HG03571 (cell line): ENCODE measurements at regions not wholly inside any gene's neighbourhood (a gene's known extent, or its start where the extent isn't known, plus 50 kb on each side); places are given as distances from the start of the nearest gene placed in this dataset.

ENCODE experiments used
- ATAC-seq: cut with Tn5 transposase; IDR thresholded peaks from one replicate; pipeline ENCODE4 v1.9.1; 2021; ENCODE audit not compliant: unreplicated experiment

- ATAC-seq = no peak
These were observed 476.1 kb upstream of the SOX5 start for GRCh38 chr12:24425601-24425970.

GRCh38 chr12:24424889-24425600, 475.6 kb upstream of the SOX5 start:
- ATAC-seq = no peak

GRCh38 chr12:24424376-24424775, 474.9 kb upstream of the SOX5 start:
- ATAC-seq = no peak

- no peak for ATAC-seq
These were observed 474.1 kb upstream of the SOX5 start for GRCh38 chr12:24423611-24424010.

- no peak for ATAC-seq
These were observed 472.3 kb upstream of the SOX5 start for GRCh38 chr12:24421759-24422158.

- ATAC-seq = no peak
These were observed 468.7 kb upstream of the SOX5 start for GRCh38 chr12:24418157-24418556.

GRCh38 chr12:24416423-24417109, 467.1 kb upstream of the SOX5 start:
- no peak for ATAC-seq

GRCh38 chr12:24415934-24416333, 466.5 kb upstream of the SOX5 start:
- no peak for ATAC-seq

GRCh38 chr12:24414480-24414879, 465.0 kb upstream of the SOX5 start:
- no peak for ATAC-seq

- no peak for ATAC-seq
These were observed 462.5 kb upstream of the SOX5 start for GRCh38 chr12:24411948-24412347.

- ATAC-seq = no peak
These were observed 460.4 kb upstream of the SOX5 start for GRCh38 chr12:24409868-24410267.

GRCh38 chr12:24408305-24408704, 458.8 kb upstream of the SOX5 start:
- no peak for ATAC-seq

- no peak for ATAC-seq
These were observed 458.4 kb upstream of the SOX5 start for GRCh38 chr12:24407884-24408283.

- no peak for ATAC-seq
These were observed 454.8 kb upstream of the SOX5 start for GRCh38 chr12:24404086-24404815.

GRCh38 chr12:24400533-24400932, 451.1 kb upstream of the SOX5 start:
- no peak for ATAC-seq

GRCh38 chr12:24398605-24399004, 449.1 kb upstream of the SOX5 start:
- ATAC-seq = peak; percentile 66

- no peak for ATAC-seq
These were observed 446.8 kb upstream of the SOX5 start for GRCh38 chr12:24396224-24396623.

- no peak for ATAC-seq
These were observed 444.8 kb upstream of the SOX5 start for GRCh38 chr12:24394246-24394645.

GRCh38 chr12:24393071-24393470, 443.6 kb upstream of the SOX5 start:
- ATAC-seq = no peak

- no peak for ATAC-seq
These were observed 439.9 kb upstream of the SOX5 start for GRCh38 chr12:24389394-24389793.

GRCh38 chr12:24387381-24387780, 437.9 kb upstream of the SOX5 start:
- ATAC-seq = no peak

- ATAC-seq = no peak
These were observed 437.4 kb upstream of the SOX5 start for GRCh38 chr12:24386836-24387235.
